Common myeloid progenitor, CD34-positive (primary cell): ENCODE measurements at regions not wholly inside any gene's neighbourhood (a gene's known extent, or its start where the extent isn't known, plus 50 kb on each side); places are given as distances from the start of the nearest gene placed in this dataset.

Experiments
- CTCF ChIA-PET: fragments of 350-600 bp; sonication (Branson Sonifier 250); formaldehyde crosslinking; loops from one replicate; lab custom pipeline; 2021; ENCODE audit warnings: antibody characterized with exemption; lab: Charles Lee
- POLR2A ChIA-PET: fragments of 350-600 bp; sonication (Branson Sonifier 250); formaldehyde crosslinking; loops from one replicate; lab custom pipeline; 2021; ENCODE audit warnings: antibody characterized with exemption; lab: Charles Lee
- DNase-seq, 3 donors: peaks; one replicate each; pipeline versions ENCODE4 v3.0.0 to v3.0.0-alpha.2; 2013
- H3K27ac ChIP-seq, 2 experiments: 1 replicate in 1 of 2; 2 replicates in 1 of 2; pipeline ENCODE4 v1.7.0; 2013; ENCODE audit warnings: inconsistent platforms in 2 of 2, low read length in 2 of 2, mild to moderate bottlenecking in 2 of 2, low read depth in 1 of 2, moderate library complexity in 1 of 2; ENCODE audit not compliant: severe bottlenecking in 2 of 2, insufficient read depth in 1 of 2, poor library complexity in 1 of 2
- H3K27me3 ChIP-seq, 5 experiments: replicated peaks in 2 of 5; 1 replicate in 3 of 5; 2 replicates in 2 of 5; pipeline versions ENCODE4 v1.6.1 to v1.7.0; 2013; ENCODE audit warnings: low read length in 4 of 5, mild to moderate bottlenecking in 2 of 5, moderate library complexity in 2 of 5, inconsistent platforms in 1 of 5; ENCODE audit not compliant: insufficient read depth in 5 of 5, control insufficient read depth in 4 of 5
- H3K36me3 ChIP-seq, 4 experiments: 1 replicate in 2 of 4; 2 replicates in 2 of 4; pipeline versions ENCODE4 v1.6.1 to v1.7.0; 2013; ENCODE audit warnings: low read length in 3 of 4, control low read depth in 1 of 4, mild to moderate bottlenecking in 1 of 4; ENCODE audit not compliant: control insufficient read depth in 4 of 4, insufficient read depth in 4 of 4
- H3K4me1 ChIP-seq, 4 experiments: 1 replicate in 3 of 4; 2 replicates in 1 of 4; pipeline versions ENCODE4 v1.6.1 to v1.7.1; 2013; ENCODE audit warnings: low read length in 3 of 4, mild to moderate bottlenecking in 3 of 4, control low read depth in 1 of 4, inconsistent platforms in 1 of 4, moderate library complexity in 1 of 4; ENCODE audit not compliant: control insufficient read depth in 4 of 4, insufficient read depth in 4 of 4; ENCODE audit errors: control extremely low read depth in 1 of 4
- H3K4me3 ChIP-seq, 7 experiments: 1 replicate in 4 of 7; 2 replicates in 3 of 7; pipeline versions ENCODE4 v1.5.1 to v1.7.0; 2013; ENCODE audit warnings: mild to moderate bottlenecking in 7 of 7, low read length in 6 of 7, moderate library complexity in 6 of 7, inconsistent platforms in 2 of 7, low read depth in 2 of 7, control low read depth in 1 of 7; ENCODE audit not compliant: insufficient read depth in 4 of 7, control insufficient read depth in 1 of 7; ENCODE audit errors: extremely low read depth in 1 of 7
- H3K9me3 ChIP-seq, 5 experiments: 1 replicate in 4 of 5; 2 replicates in 1 of 5; pipeline versions ENCODE4 v1.6.1 to v1.7.1; 2013; ENCODE audit warnings: low read length in 4 of 5, mild to moderate bottlenecking in 2 of 5, inconsistent platforms in 1 of 5, low read depth in 1 of 5, moderate library complexity in 1 of 5; ENCODE audit not compliant: control insufficient read depth in 4 of 5, insufficient read depth in 2 of 5; ENCODE audit errors: control extremely low read depth in 1 of 5
- WGBS: methylation state at CpG from one replicate; pipeline ENCODE4 v1.1.5; 2013; ENCODE audit not compliant: insufficient coverage; 5-methylcytosine and 5-hydroxymethylcytosine counted together

- no peaks in the 10 kb centered on the region for H3K27me3 ChIP-seq
- POLR2A ChIA-PET = no interaction called here
- no peak overlapping the region for H3K27ac ChIP-seq
- H3K36me3 ChIP-seq = no peaks in the 10 kb centered on the region
- no peaks in the 10 kb centered on the region for H3K9me3 ChIP-seq
- peaks cover 0 to 4% (median 0%) of the 10 kb centered on the region in 4 experiments for H3K4me1 ChIP-seq
- CTCF ChIA-PET = no interaction called here
- no peak overlapping the region for H3K4me3 ChIP-seq
- 100% methylated on average over 2 of the region's 3 CpGs for WGBS
- no peak for DNase-seq
Observed at GRCh38 chr5:120843390-120843980, 379.4 kb downstream of the PRR16 start.

- H3K4me3 ChIP-seq = no peak overlapping the region
- ChIA-PET CTCF (no interaction called here), POLR2A (no interaction called here)
- 95% methylated on average over 2 of the region's 2 CpGs for WGBS
- no peaks in the 10 kb centered on the region for H3K4me1 ChIP-seq
- no peaks in the 10 kb centered on the region for H3K27me3 ChIP-seq
- no peaks in the 10 kb centered on the region for H3K36me3 ChIP-seq
- H3K27ac ChIP-seq = no peak overlapping the region
- DNase-seq = no peak
- no peaks in the 10 kb centered on the region for H3K9me3 ChIP-seq
Observed at GRCh38 chr5:120848883-120849282, 384.8 kb downstream of the PRR16 start.

GRCh38 chr5:120852222-120852860, 388.2 kb downstream of the PRR16 start:
- 100% methylated on average over 1 of the region's 1 CpG for WGBS
- DNase-seq = no peak
- POLR2A ChIA-PET = no interaction called here

GRCh38 chr5:120866997-120867396, 402.9 kb downstream of the PRR16 start:
- Histone ChIP-seq H3K27me3 (no peaks in the 10 kb centered on the region), H3K9me3 (no peaks in the 10 kb centered on the region), H3K27ac (no peak overlapping the region), H3K4me1 (no peaks in the 10 kb centered on the region), H3K36me3 (no peaks in the 10 kb centered on the region), H3K4me3 (no peak overlapping the region)
- ChIA-PET POLR2A (no interaction called here), CTCF (no interaction called here)
- no peak for DNase-seq
- 95% methylated on average over 6 of the region's 7 CpGs for WGBS

More at GRCh38 chr5:120852222-120852860, 388.2 kb downstream of the PRR16 start:
- no peaks in the 10 kb centered on the region for H3K4me1 ChIP-seq
- no peak overlapping the region for H3K4me3 ChIP-seq
- no peaks in the 10 kb centered on the region for H3K9me3 ChIP-seq
- H3K27ac ChIP-seq = no peak overlapping the region
- no peaks in the 10 kb centered on the region for H3K36me3 ChIP-seq
- no peaks in the 10 kb centered on the region for H3K27me3 ChIP-seq
- CTCF ChIA-PET = no interaction called here

- Histone ChIP-seq H3K4me1 (no peaks in the 10 kb centered on the region), H3K36me3 (no peaks in the 10 kb centered on the region), H3K4me3 (no peak overlapping the region), H3K27ac (no peak overlapping the region), H3K9me3 (no peaks in the 10 kb centered on the region), H3K27me3 (no peaks in the 10 kb centered on the region)
- POLR2A ChIA-PET = no interaction called here
- CTCF ChIA-PET = no interaction called here
- no CpG with 5 or more reads among the region's 1 CpG for WGBS
- DNase-seq = no peak
Observed at GRCh38 chr5:120869831-120870230, 405.7 kb downstream of the PRR16 start.

GRCh38 chr5:120872297-120872696, 408.2 kb downstream of the PRR16 start:
- H3K9me3 ChIP-seq = no peaks in the 10 kb centered on the region
- H3K27ac ChIP-seq = no peak overlapping the region
- DNase-seq = no peak
- 90% methylated on average over 2 of the region's 2 CpGs for WGBS
- no peak overlapping the region for H3K4me3 ChIP-seq
- H3K4me1 ChIP-seq = no peaks in the 10 kb centered on the region
- H3K36me3 ChIP-seq = no peaks in the 10 kb centered on the region
- no peaks in the 10 kb centered on the region for H3K27me3 ChIP-seq
- ChIA-PET POLR2A (no interaction called here), CTCF (no interaction called here)

GRCh38 chr5:120873083-120873482, 409.0 kb downstream of the PRR16 start:
- H3K4me3 ChIP-seq = no peak overlapping the region
- ChIA-PET CTCF (no interaction called here), POLR2A (no interaction called here)
- no peaks in the 10 kb centered on the region for H3K4me1 ChIP-seq
- no peaks in the 10 kb centered on the region for H3K9me3 ChIP-seq
- no peak overlapping the region for H3K27ac ChIP-seq
- no CpG with 5 or more reads among the region's 1 CpG for WGBS
- no peaks in the 10 kb centered on the region for H3K36me3 ChIP-seq
- H3K27me3 ChIP-seq = no peaks in the 10 kb centered on the region
- no peak for DNase-seq
